DLD1 (cell line): ENCODE measurements at regions not wholly inside any gene's neighbourhood (a gene's known extent, or its start where the extent isn't known, plus 50 kb on each side); places are given as distances from the start of the nearest gene placed in this dataset.

Source experiments
- in situ Hi-C: cut with HindIII; loops from 2 replicates; pipeline ENCODE4 v1.10.0; 2017; ENCODE audit warnings: low sequenced_read_pairs

GRCh38 chr21:16330908-16331268 is 601.1 kb downstream of the USP25 start:
- in situ Hi-C loops = no loop called here

- in situ Hi-C loops = no loop called here
Observed at GRCh38 chr21:16337266-16337665, 607.5 kb downstream of the USP25 start.

- in situ Hi-C loops = no loop called here
Observed at GRCh38 chr21:16342932-16343331, 613.1 kb downstream of the USP25 start.

GRCh38 chr21:16343776-16344175 is 614.0 kb downstream of the USP25 start:
- in situ Hi-C loops = no loop called here

- in situ Hi-C loops = no loop called here
Observed at GRCh38 chr21:16345757-16346156, 616.0 kb downstream of the USP25 start.

- in situ Hi-C loops = no loop called here
Observed at GRCh38 chr21:16347223-16347622, 617.4 kb downstream of the USP25 start.

GRCh38 chr21:16353764-16354163 is 624.0 kb downstream of the USP25 start:
- in situ Hi-C loops = no loop called here

- in situ Hi-C loops = no loop called here
Observed at GRCh38 chr21:16357994-16358393, 628.2 kb downstream of the USP25 start.

GRCh38 chr21:16358784-16359183 is 629.0 kb downstream of the USP25 start:
- in situ Hi-C loops = no loop called here

GRCh38 chr21:16363100-16363499 is 633.3 kb downstream of the USP25 start:
- in situ Hi-C loops = no loop called here

GRCh38 chr21:16363518-16363917 is 633.7 kb downstream of the USP25 start:
- in situ Hi-C loops = no loop called here

- in situ Hi-C loops = no loop called here
Observed at GRCh38 chr21:16366207-16366606, 636.4 kb downstream of the USP25 start.

GRCh38 chr21:16367079-16367478 is 637.3 kb downstream of the USP25 start:
- in situ Hi-C loops = no loop called here

GRCh38 chr21:16370186-16370585 is 640.4 kb downstream of the USP25 start:
- in situ Hi-C loops = no loop called here

- in situ Hi-C loops = no loop called here
Observed at GRCh38 chr21:16372586-16372985, 642.8 kb downstream of the USP25 start.

- in situ Hi-C loops = no loop called here
Observed at GRCh38 chr21:16376673-16377072, 646.9 kb downstream of the USP25 start.

GRCh38 chr21:16377120-16377658 is 647.4 kb downstream of the USP25 start:
- in situ Hi-C loops = no loop called here

- in situ Hi-C loops = no loop called here
Observed at GRCh38 chr21:16377857-16378256, 648.1 kb downstream of the USP25 start.

- in situ Hi-C loops = no loop called here
Observed at GRCh38 chr21:16378525-16378924, 648.7 kb downstream of the USP25 start.

- in situ Hi-C loops = no loop called here
Observed at GRCh38 chr21:16388291-16388690, 658.5 kb downstream of the USP25 start.

- in situ Hi-C loops = no loop called here
Observed at GRCh38 chr21:16388911-16389560, 659.3 kb downstream of the USP25 start.

GRCh38 chr21:16389643-16390042 is 659.9 kb downstream of the USP25 start:
- in situ Hi-C loops = no loop called here

GRCh38 chr21:16395285-16395684 is 665.5 kb downstream of the USP25 start:
- in situ Hi-C loops = no loop called here
